ENCODE measurements at regions not wholly inside any gene's neighbourhood (a gene's known extent, or its start where the extent isn't known, plus 50 kb on each side); places are given as distances from the start of the nearest gene placed in this dataset.
"Not testable (repeated sequence)": the region's sequence is repeated elsewhere in the genome, so short reads cannot be mapped to it uniquely, and the experiment has no call there.

- not testable (repeated sequence) for DNase-seq
Measured at GRCh38 chr18:73671480-73671879, 476.2 kb downstream of the FBXO15 start.

- no peak for DNase-seq
Measured at GRCh38 chr18:73670524-73670923, 477.1 kb downstream of the FBXO15 start.

- DNase-seq = no peak
Measured at GRCh38 chr18:73670039-73670438, 477.6 kb downstream of the FBXO15 start.

- DNase-seq = no peak
Measured at GRCh38 chr18:73669297-73669696, 478.3 kb downstream of the FBXO15 start.

GRCh38 chr18:73668051-73668450 is 479.6 kb downstream of the FBXO15 start:
- DNase-seq = no peak

GRCh38 chr18:73666772-73667171 is 480.9 kb downstream of the FBXO15 start:
- no peak for DNase-seq

GRCh38 chr18:73664896-73665295 is 482.7 kb downstream of the FBXO15 start:
- no peak for DNase-seq

- DNase-seq = no peak
Measured at GRCh38 chr18:73663581-73663980, 484.1 kb downstream of the FBXO15 start.

- DNase-seq = no peak
Measured at GRCh38 chr18:73662421-73662820, 485.2 kb downstream of the FBXO15 start.

GRCh38 chr18:73660931-73661856 is 486.4 kb downstream of the FBXO15 start:
- DNase-seq = no peak

- no peak for DNase-seq
Measured at GRCh38 chr18:73656691-73657090, 490.9 kb downstream of the FBXO15 start.

- DNase-seq = no peak
Measured at GRCh38 chr18:73653827-73654226, 493.8 kb downstream of the FBXO15 start.

GRCh38 chr18:73653251-73653650 is 494.4 kb downstream of the FBXO15 start:
- no peak for DNase-seq

GRCh38 chr18:73647391-73647790 is 500.2 kb downstream of the FBXO15 start:
- no peak for DNase-seq

- no peak for DNase-seq
Measured at GRCh38 chr18:73646772-73647171, 500.9 kb downstream of the FBXO15 start.

GRCh38 chr18:73646196-73646595 is 501.4 kb downstream of the FBXO15 start:
- no peak for DNase-seq

GRCh38 chr18:73645160-73645715 is 502.4 kb downstream of the FBXO15 start:
- DNase-seq = no peak

- DNase-seq = no peak
Measured at GRCh38 chr18:73639788-73640187, 507.8 kb downstream of the FBXO15 start.

GRCh38 chr18:73638709-73639108 is 508.9 kb downstream of the FBXO15 start:
- DNase-seq = no peak

GRCh38 chr18:73636355-73636754 is 511.3 kb downstream of the FBXO15 start:
- DNase-seq = no peak

- DNase-seq = no peak
Measured at GRCh38 chr18:73626859-73627258, 520.8 kb downstream of the FBXO15 start.

GRCh38 chr18:73626221-73626620 is 521.4 kb downstream of the FBXO15 start:
- DNase-seq = no peak

- no peak for DNase-seq
Measured at GRCh38 chr18:73621091-73621490, 526.5 kb downstream of the FBXO15 start.

- DNase-seq = no peak
Measured at GRCh38 chr18:73617981-73618380, 529.7 kb downstream of the FBXO15 start.

Measured in stimulated activated CD4-positive, alpha-beta T cell treated with anti-CD3 and anti-CD28 coated beads, Interleukin-2, amount 100 ng/mL, for 48 hours (primary cell).